Activated CD4-positive, alpha-beta T cell treated with anti-CD3 and anti-CD28 coated beads, Interleukin-2, amount 10 ng/mL, durations not matched to agents 24 days and 14 days (primary cell): ENCODE measurements at regions not wholly inside any gene's neighbourhood (a gene's known extent, or its start where the extent isn't known, plus 50 kb on each side); places are given as distances from the start of the nearest gene placed in this dataset.

Experiments
- DNase-seq: peaks from one replicate; pipeline ENCODE4 v3.0.0; 2022
- H3K27ac Mint-ChIP-seq: one replicate; pipeline ENCODE4 v1.8.0; 2022; ENCODE audit warnings: mild to moderate bottlenecking, mixed read lengths
- H3K27me3 Mint-ChIP-seq: one replicate; pipeline ENCODE4 v1.8.0; 2022; ENCODE audit warnings: mixed read lengths
- H3K36me3 Mint-ChIP-seq: one replicate; pipeline ENCODE4 v1.8.0; 2022; ENCODE audit warnings: low read depth, mild to moderate bottlenecking, mixed read lengths
- H3K4me1 Mint-ChIP-seq: one replicate; pipeline ENCODE4 v1.8.0; 2021; ENCODE audit warnings: mixed read lengths
- H3K4me3 Mint-ChIP-seq: one replicate; pipeline ENCODE4 v1.8.0; 2022; ENCODE audit warnings: mild to moderate bottlenecking, moderate library complexity, mixed read lengths
- H3K9me3 Mint-ChIP-seq: one replicate; pipeline ENCODE4 v1.8.0; 2021; ENCODE audit warnings: mixed read lengths
- intact Hi-C: fragments of 100-400 bp; cut with micrococcal nuclease; formaldehyde crosslinking; loops from one replicate; pipeline ENCODE4 v1.15.1; 2023

GRCh38 chr2:14735696-14736095 lies 103.2 kb downstream of the LRATD1 start:
- Mint-ChIP-seq H3K4me1 (no peaks in the 10 kb centered on the region), H3K4me3 (no peak overlapping the region), H3K27me3 (no peaks in the 10 kb centered on the region), H3K27ac (no peak overlapping the region), H3K9me3 (no peaks in the 10 kb centered on the region), H3K36me3 (no peaks in the 10 kb centered on the region)
- intact Hi-C loops = no loop called here
- no peak for DNase-seq

GRCh38 chr2:14737201-14737600 lies 104.7 kb downstream of the LRATD1 start:
- Mint-ChIP-seq H3K4me1 (no peaks in the 10 kb centered on the region), H3K27ac (no peak overlapping the region), H3K4me3 (no peak overlapping the region), H3K27me3 (no peaks in the 10 kb centered on the region), H3K9me3 (no peaks in the 10 kb centered on the region), H3K36me3 (no peaks in the 10 kb centered on the region)
- DNase-seq = no peak
- intact Hi-C loops = no loop called here

GRCh38 chr2:14743861-14744260 lies 111.3 kb downstream of the LRATD1 start:
- Mint-ChIP-seq H3K27ac (no peak overlapping the region), H3K36me3 (no peaks in the 10 kb centered on the region), H3K27me3 (no peaks in the 10 kb centered on the region), H3K4me3 (no peak overlapping the region), H3K4me1 (no peaks in the 10 kb centered on the region), H3K9me3 (no peaks in the 10 kb centered on the region)
- intact Hi-C loops = no loop called here
- DNase-seq = no peak

- H3K36me3 Mint-ChIP-seq = no peaks in the 10 kb centered on the region
- H3K9me3 Mint-ChIP-seq = no peaks in the 10 kb centered on the region
- H3K4me1 Mint-ChIP-seq = no peaks in the 10 kb centered on the region
- no peak overlapping the region for H3K4me3 Mint-ChIP-seq
- intact Hi-C loops = no loop called here
- no peak for DNase-seq
- H3K27me3 Mint-ChIP-seq = no peaks in the 10 kb centered on the region
- H3K27ac Mint-ChIP-seq = no peak overlapping the region
These were observed 113.0 kb downstream of the LRATD1 start for GRCh38 chr2:14745288-14746076.

DNA sequence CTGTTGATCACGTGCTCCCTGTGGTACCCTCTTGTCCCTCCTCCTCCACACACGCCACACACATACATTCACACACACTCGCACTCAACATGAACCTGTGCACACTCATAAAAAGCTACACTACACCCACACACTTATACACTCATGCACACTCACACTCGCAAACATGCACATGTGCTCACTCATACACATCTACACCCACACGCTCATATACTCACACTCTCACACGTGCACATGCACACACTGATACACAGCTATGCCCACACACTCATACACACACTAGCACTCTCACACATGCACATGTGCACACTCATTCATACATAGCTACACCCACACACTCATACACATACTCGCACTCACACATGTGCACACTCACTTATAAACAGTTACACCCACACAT lies 113.6 kb downstream of the LRATD1 start:
- no peaks in the 10 kb centered on the region for H3K36me3 Mint-ChIP-seq
- no peak overlapping the region for H3K4me3 Mint-ChIP-seq
- no peaks in the 10 kb centered on the region for H3K9me3 Mint-ChIP-seq
- no peaks in the 10 kb centered on the region for H3K4me1 Mint-ChIP-seq
- intact Hi-C loops = no loop called here
- DNase-seq = no peak
- H3K27ac Mint-ChIP-seq = no peak overlapping the region
- H3K27me3 Mint-ChIP-seq = no peaks in the 10 kb centered on the region

- no peak overlapping the region for H3K4me3 Mint-ChIP-seq
- H3K4me1 Mint-ChIP-seq = no peaks in the 10 kb centered on the region
- intact Hi-C loops = no loop called here
- no peaks in the 10 kb centered on the region for H3K27me3 Mint-ChIP-seq
- H3K27ac Mint-ChIP-seq = no peak overlapping the region
- no peaks in the 10 kb centered on the region for H3K36me3 Mint-ChIP-seq
- no peak for DNase-seq
- H3K9me3 Mint-ChIP-seq = no peaks in the 10 kb centered on the region
These were observed 114.9 kb downstream of the LRATD1 start for GRCh38 chr2:14747447-14747846.

DNA sequence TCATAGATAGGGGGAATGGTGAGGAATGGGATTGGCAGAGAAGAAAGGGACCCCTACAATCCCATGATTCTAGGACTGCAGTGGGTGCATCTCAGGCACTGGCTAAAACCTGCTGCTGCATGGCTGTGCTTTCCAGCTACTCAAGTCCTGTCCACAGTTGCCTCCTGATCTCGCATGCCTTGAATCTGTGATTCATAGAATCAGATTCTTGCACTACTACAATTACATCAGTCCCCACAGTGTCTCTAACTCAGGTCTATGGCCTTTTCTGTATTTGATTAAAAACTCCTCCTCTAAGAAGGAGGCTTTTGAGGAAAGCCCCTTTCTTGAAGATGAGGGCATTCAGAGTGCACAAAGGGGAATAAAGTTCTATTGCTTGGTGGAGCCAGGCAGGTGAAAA lies 117.4 kb downstream of the LRATD1 start:
- DNase-seq = no peak
- Mint-ChIP-seq H3K27me3 (no peaks in the 10 kb centered on the region), H3K4me3 (no peak overlapping the region), H3K27ac (no peak overlapping the region), H3K36me3 (no peaks in the 10 kb centered on the region), H3K9me3 (no peaks in the 10 kb centered on the region), H3K4me1 (no peaks in the 10 kb centered on the region)
- intact Hi-C loops = no loop called here

GRCh38 chr2:14750433-14750832 lies 117.9 kb downstream of the LRATD1 start:
- Mint-ChIP-seq H3K4me3 (no peak overlapping the region), H3K36me3 (no peaks in the 10 kb centered on the region), H3K4me1 (no peaks in the 10 kb centered on the region), H3K27ac (no peak overlapping the region), H3K27me3 (no peaks in the 10 kb centered on the region), H3K9me3 (no peaks in the 10 kb centered on the region)
- DNase-seq = no peak
- intact Hi-C loops = no loop called here

DNA sequence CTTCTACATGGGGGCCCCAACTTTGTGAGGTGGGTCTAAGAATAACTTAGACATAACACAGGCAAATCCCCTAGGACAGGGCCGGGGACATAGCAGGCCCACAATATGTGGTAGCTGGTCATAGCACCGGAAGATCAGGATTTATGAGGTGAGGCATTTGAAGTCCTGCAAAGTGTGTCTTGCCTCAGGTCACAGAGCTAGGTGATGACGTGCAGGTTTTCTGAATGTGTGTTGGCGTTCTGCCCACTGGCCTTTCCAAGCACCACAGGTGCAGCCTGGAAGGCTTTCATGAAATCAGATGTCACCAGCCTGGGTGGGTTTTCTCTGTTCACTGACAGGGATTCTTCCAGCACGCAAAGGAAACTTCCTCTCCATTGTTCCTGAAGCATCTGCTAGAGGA lies 119.1 kb downstream of the LRATD1 start:
- H3K4me3 Mint-ChIP-seq = no peak overlapping the region
- DNase-seq = no peak
- intact Hi-C loops = no loop called here
- H3K27ac Mint-ChIP-seq = no peak overlapping the region
- no peaks in the 10 kb centered on the region for H3K9me3 Mint-ChIP-seq
- no peaks in the 10 kb centered on the region for H3K27me3 Mint-ChIP-seq
- no peaks in the 10 kb centered on the region for H3K36me3 Mint-ChIP-seq
- no peaks in the 10 kb centered on the region for H3K4me1 Mint-ChIP-seq

- H3K9me3 Mint-ChIP-seq = no peaks in the 10 kb centered on the region
- no peaks in the 10 kb centered on the region for H3K36me3 Mint-ChIP-seq
- intact Hi-C loops = no loop called here
- no peaks in the 10 kb centered on the region for H3K27me3 Mint-ChIP-seq
- DNase-seq = no peak
- H3K4me1 Mint-ChIP-seq = no peaks in the 10 kb centered on the region
- H3K4me3 Mint-ChIP-seq = no peak overlapping the region
- no peak overlapping the region for H3K27ac Mint-ChIP-seq
These were observed 119.8 kb downstream of the LRATD1 start for GRCh38 chr2:14752295-14752694.

- no peak for DNase-seq
- H3K4me1 Mint-ChIP-seq = no peaks in the 10 kb centered on the region
- intact Hi-C loops = no loop called here
- no peak overlapping the region for H3K27ac Mint-ChIP-seq
- no peaks in the 10 kb centered on the region for H3K27me3 Mint-ChIP-seq
- no peaks in the 10 kb centered on the region for H3K9me3 Mint-ChIP-seq
- H3K4me3 Mint-ChIP-seq = no peak overlapping the region
- no peaks in the 10 kb centered on the region for H3K36me3 Mint-ChIP-seq
These were observed 123.6 kb downstream of the LRATD1 start for GRCh38 chr2:14756122-14756541.

GRCh38 chr2:14756981-14757657 lies 124.6 kb downstream of the LRATD1 start:
- no peak for DNase-seq
- Mint-ChIP-seq H3K4me1 (no peaks in the 10 kb centered on the region), H3K4me3 (no peak overlapping the region), H3K27me3 (no peaks in the 10 kb centered on the region), H3K27ac (no peak overlapping the region), H3K36me3 (no peaks in the 10 kb centered on the region), H3K9me3 (no peaks in the 10 kb centered on the region)
- intact Hi-C loops = no loop called here

- Mint-ChIP-seq H3K27me3 (no peaks in the 10 kb centered on the region), H3K36me3 (no peaks in the 10 kb centered on the region), H3K4me1 (no peaks in the 10 kb centered on the region), H3K4me3 (no peak overlapping the region), H3K27ac (no peak overlapping the region), H3K9me3 (no peaks in the 10 kb centered on the region)
- intact Hi-C loops = no loop called here
- no peak for DNase-seq
These were observed 126.6 kb downstream of the LRATD1 start for GRCh38 chr2:14759082-14759481.

DNA sequence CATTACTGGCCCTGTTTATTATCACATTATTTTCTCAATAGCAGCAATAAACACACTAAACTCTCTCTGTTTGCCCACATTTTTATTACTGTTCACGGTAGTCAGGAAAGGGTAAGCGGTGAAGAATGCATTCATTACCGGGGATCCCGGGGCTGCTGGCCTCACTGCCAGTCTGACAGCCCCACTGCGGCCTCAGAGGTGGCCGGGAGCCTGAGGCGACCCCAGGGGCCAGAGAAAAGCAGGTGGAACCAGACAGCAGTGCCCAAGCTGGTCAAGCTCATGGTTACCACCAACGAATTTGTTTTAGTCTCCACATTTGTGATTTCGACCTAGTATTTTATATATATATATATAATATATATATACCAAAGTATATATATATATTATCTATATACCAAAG lies 127.7 kb downstream of the LRATD1 start:
- no peak for DNase-seq
- Mint-ChIP-seq H3K4me3 (no peak overlapping the region), H3K9me3 (no peaks in the 10 kb centered on the region), H3K4me1 (no peaks in the 10 kb centered on the region), H3K27me3 (no peaks in the 10 kb centered on the region), H3K27ac (no peak overlapping the region), H3K36me3 (no peaks in the 10 kb centered on the region)
- intact Hi-C loops = no loop called here

GRCh38 chr2:14761118-14761517 lies 128.6 kb downstream of the LRATD1 start:
- Mint-ChIP-seq H3K36me3 (no peaks in the 10 kb centered on the region), H3K4me1 (no peaks in the 10 kb centered on the region), H3K4me3 (no peak overlapping the region), H3K27me3 (no peaks in the 10 kb centered on the region), H3K27ac (no peak overlapping the region), H3K9me3 (no peaks in the 10 kb centered on the region)
- DNase-seq = no peak
- intact Hi-C loops = no loop called here
